GM18861 (cell line): ENCODE measurements at regions not wholly inside any gene's neighbourhood (a gene's known extent, or its start where the extent isn't known, plus 50 kb on each side); places are given as distances from the start of the nearest gene placed in this dataset.
"Not testable (repeated sequence)": the region's sequence is repeated elsewhere in the genome, so short reads cannot be mapped to it uniquely, and the experiment has no call there.

Source experiments
- ATAC-seq: cut with Tn5 transposase; IDR thresholded peaks from one replicate; pipeline ENCODE4 v1.9.1; 2021; ENCODE audit not compliant: unreplicated experiment

DNA sequence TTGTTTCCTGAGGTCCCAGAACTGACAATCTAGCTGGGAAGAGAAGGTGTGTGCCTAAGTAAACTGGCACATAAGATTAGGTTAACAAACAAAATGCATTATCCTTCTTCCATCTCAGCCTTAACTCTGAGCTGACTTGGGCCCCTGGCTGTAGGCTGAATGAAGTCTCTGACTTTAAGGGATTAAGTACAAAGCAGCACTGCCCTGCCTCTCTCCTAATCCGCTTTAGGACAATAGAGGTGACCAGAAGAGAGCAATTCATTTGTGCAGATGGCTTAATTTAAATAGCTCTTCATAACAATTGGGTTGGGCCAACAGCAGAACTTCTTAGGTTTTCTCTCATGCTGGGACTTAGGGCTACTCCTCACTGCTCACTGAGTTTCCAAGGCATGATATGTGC, 181.6 kb upstream of the SOX14 start:
- no peak for ATAC-seq

DNA sequence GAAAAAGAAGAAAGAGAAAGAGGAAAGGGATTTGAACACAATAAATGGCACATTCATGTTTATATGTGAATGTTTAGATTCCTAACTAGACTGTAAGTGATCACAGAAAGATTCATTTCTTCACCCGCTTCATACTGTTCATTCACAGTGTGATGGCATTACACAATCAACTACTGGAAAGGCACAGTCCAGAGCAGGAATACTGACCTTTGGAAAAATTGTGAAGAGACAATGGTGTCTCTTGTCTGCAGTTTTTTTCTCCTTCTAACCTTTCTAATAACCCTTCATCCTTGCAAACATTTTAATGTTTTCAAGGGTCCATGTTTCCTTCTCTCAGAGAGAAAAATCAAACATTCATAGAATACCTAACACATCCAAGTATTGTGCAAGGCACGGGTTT, 180.9 kb upstream of the SOX14 start:
- ATAC-seq: no peak

DNA sequence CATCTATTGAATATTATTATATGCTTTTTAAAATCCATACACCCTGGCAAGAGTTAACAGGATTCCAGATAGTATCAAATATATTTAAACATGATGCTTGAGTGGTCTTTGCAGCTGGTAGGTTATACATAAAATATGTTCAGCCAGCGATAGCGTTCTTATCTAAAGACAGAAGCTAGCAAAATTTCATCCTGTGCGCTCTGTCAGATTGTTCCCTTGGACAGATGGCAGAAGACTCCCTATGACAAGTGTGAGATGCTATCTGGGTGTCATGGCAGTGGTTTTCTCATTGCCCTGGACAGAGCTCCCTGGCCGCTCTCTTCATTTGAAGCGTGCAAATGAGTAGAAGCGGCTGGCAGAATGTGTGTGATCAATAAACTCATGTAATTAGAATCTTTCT, 175.2 kb upstream of the SOX14 start:
- ATAC-seq: no peak

DNA sequence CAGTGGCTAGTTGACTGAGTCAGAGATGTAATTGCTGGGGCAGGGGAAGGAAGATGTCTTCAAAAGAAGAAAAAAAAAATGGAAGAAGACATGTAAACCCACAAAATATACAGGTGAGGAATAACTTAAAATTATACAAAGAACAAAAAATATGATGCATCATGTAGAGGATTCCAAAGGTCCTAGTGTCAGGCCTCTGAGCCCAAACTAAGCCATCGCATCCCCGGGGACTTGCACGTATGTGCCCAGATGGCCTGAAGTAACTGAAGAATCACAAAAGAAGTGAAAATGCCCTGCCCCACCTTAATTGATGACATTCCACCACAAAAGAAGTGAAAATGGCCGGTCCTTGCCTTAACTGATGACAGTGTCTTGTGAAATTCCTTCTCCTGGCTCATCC, 168.7 kb upstream of the SOX14 start:
- not testable (repeated sequence) for ATAC-seq

DNA sequence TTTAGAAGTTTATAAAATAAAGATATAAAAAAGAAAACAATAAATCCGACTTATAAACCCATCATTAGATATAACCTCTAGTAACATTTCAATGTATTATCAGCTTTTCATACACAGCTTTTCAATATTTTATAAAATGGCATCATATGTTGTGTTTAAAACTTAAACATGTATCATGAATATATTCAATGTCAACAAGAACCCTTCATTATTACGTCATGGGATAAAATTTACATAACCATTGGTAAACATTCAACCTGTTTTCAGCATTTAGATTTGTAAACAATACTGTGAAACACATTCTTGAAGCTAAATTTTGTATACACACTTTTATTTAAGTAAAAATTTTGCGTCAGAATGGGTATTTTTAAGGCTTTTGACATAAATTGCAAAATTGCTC, 153.4 kb upstream of the SOX14 start:
- ATAC-seq: no peak

DNA sequence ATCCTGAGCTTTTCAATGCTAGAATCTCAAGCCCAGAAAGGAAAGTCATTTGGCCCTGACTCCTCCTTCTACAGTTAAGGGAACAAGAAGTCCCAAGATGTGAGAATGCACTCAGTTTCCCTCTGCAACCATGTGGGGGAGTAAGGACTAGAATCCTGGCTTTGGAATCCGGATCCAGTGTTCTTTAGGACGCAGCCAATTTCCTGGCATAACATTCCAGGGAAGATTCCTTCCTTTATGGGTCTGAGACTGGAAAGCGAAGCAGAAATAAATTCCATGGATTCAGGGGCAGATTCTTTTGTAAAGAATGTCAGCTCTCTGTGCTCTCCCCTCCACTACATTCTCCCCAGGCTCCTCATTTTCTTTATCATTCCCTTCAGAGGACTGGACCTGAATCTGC, 151.8 kb upstream of the SOX14 start:
- no peak for ATAC-seq

DNA sequence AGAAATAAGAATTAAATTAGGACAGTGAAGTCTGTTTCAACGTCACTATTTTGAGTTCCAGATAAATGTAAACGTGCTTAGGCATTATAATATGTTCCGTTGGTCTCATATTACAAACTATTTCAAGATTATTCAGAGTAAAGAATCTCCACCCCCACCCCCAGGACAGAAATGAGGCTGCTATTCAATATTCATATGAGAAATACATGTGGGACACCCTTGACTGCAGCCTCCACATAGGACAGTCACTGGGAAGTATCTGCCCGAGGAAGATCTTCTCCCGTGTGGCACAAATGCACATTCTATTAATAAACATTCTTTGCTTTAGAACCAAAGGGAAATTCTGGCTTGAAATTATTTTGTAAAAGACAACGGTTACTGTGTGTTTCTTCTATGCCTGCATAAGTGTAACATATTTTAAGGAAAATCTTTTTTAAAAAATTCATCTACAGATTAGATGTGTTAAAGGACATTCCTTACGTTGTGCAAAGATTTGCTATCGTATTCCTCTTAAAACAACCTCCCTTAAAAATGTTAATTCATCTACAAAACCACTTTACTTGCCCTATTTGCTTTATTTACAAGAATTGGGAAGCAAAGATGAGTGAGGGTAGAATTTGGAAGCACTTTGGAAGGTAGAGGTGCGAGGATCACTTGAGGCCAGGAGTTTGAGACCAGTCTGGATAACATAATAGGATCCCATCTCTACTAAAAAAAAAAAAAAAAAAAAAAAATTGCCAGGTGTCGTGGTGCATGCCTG, 148.3 kb upstream of the SOX14 start:
- ATAC-seq: no peak

DNA sequence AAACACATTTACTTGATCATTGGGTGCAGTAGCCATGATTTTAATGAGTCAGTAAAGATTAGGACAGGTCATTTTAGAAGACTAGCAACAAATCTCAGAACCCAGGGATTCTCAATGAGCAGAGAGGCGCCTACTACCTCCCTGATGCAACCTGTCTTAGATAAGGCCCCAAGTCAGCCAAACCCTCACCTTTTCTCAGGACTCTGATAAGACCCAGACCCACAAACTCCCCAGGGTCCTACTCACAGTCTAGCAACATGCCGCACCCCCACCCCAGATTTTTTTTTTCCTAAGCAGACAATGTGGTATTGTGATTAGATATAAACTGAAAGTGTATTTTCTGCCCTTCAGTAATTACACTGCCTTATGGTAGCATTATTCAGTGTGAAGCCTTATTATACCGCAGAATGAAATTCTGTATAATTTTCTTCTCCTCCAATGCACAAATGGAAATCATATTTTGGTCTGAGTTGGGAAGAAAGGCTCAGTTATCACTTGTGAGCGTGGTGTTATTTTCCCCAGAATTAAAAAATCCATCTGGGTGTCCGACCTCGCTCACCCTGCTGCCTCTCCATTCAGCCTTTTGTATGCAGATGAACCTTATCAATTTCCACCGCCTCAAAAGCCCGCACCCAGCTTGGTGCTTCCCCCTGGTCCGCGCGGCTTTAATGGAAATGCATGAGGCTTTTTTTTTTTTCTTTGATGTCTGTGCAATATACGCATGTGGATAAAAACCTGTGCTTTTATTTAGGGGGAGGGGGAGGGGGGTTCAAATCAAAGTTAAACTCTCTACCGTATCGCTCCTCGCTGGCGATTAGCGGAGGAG, 122.0 kb upstream of the SOX14 start:
- ATAC-seq: no peak

DNA sequence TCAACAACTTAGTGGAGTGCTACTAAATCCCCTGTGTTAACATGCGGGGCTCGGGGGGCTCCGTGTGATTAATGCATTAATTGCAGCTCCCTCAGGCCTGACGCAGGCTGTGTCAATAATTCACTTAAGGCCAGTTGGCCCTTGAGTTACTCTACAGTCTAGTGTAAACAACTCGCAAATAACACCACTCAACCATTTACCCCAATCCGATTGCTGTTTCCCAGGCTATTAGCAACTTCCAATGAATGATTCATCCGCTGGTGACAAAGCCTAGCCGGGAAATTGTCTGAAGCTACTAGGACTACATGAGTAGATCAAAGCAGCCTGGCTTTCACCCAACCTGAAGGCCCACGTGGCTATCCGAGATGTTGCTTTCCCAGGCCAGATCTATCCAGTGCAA, 121.3 kb upstream of the SOX14 start:
- no peak for ATAC-seq

DNA sequence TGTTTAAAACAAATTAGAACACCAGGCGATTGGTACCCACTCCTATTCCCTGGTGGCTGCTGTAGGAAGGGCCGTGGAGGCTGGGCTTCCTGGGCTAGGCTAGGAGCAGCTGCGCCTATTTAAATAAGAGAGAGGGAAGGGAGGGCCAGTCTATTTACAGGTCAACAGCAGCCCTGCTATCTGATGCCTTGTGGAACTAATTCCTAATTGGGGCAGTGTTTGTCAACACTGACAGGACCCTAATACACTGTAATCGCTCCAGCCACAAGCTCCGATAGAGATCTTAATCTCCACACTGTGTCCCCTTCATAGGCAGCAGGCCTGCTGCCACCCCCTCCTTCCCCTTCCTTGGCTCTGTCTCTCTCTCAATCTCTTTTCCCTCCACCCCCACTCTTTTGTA, 116.9 kb upstream of the SOX14 start:
- ATAC-seq: no peak

DNA sequence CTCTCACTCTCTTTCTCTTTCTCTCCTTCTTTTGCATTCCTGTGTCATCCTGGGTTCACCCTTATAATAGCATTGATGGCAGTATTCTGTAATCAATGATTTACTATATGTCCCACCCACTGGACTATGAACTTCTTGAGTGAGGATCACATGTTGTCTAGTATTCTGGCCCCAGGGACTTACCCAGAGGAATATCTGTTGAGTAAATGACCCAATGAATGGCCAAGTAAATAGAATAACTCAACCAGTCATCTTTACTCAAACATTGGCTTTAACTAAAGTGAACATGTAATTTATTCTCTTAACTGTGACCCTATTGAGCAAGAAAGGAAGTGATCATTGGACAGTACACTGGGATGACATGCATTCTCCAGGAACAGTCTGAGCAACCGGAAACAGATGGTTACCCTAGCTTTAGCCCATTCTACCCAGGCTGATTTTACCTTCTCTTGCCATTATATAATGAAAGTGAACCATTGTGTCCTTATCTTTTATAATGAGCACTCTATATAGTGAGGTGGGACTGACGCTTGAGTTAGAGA, 94.5 kb upstream of the SOX14 start:
- no peak for ATAC-seq

DNA sequence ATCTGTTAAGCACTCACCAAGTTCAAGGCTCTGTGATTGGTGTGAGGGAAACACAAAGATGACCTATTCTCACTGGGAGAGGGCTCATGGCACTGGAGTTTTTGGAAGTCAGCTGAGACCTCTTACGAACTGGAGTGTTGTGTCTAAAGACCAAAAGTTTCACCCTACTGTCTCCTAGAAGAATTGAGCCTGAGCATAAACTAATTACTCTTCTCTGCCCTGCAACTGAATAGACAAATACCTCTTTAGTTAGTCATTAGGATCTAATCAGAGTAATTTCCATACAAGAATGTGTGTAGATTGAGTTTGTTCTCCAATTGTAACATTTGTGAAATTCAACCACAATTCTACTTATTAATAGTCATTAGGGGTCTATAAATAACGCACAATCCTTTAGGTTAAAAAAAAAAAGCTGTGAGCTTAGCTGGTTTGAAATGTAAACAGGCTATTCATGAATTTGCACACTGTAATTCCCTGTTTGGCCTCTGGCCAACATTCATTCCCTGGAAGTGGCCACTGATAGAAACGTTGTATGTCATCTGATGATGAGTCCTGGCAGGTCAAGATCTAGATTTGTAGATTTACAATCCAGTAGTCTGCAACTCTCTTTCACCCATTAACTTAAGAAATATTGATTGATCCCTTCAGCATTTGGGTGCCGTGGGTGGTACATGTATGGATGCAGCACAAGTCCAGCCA, 76.8 kb upstream of the SOX14 start:
- ATAC-seq: no peak

DNA sequence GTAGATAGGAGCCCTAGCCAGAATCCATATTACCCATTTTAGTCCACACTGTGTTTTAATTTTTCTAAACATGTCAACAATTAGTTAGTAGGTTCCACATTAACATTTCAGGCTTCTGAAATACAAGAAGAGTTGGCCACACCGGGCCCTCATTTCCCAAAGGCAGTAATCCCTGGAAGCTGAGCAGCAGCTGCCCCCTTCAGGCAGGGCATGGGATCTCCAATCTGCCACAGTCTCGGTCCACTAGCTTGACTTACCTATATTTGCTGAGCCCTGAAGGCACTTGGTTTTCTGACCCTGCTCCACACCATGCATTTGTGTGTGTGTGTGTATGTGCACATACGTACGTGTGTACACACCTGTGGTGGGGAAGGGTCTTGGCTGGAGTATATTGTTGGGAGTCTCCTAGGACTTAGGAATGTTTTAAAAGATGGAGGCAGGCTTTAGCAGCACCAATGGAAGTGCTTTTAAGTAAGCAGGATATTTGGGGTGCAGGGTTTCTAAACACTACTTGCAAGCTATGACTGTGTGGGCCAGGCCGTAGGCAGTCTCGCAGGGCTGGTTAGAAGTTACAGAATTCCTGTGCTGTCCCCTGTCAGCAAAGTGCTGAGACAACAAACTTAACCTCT, 71.2 kb upstream of the SOX14 start:
- ATAC-seq: no peak

DNA sequence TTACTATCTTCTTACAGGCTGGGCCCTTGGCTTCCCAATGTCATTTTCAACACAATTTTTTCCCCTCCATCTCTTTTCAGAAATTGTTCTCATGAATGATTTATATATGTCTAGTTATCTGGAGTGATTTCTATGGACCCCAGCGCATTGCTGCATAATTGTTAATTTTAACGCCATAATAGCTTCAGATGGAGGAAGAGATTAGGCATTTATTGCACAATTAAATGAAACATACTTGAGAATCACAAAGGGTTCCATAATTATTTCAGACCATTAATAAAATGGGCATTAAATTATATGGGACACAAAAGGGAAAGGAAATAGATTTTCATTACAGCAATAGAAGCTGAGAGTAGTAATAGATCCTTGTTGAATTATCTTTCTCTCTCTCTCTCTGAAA, 70.3 kb upstream of the SOX14 start:
- ATAC-seq: no peak

DNA sequence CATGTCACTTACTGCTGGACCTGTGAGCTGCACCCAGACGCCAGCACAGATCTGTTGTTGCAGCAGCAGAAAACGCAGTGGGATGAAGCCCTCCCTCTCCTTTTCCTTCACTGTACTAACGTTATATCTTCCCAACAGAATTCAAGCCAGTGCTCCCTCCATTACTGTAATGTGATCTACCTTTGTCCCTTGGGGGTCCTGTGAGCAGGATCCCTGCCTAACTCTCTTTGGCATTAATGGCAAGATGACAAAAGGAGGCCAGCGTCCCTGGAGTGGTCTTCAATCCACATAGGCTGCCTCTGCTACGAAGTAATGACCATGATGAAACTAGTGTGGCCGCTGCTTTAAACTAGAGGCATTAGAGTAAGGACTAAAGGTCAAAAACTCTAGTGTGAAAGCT, 69.3 kb upstream of the SOX14 start:
- no peak for ATAC-seq

DNA sequence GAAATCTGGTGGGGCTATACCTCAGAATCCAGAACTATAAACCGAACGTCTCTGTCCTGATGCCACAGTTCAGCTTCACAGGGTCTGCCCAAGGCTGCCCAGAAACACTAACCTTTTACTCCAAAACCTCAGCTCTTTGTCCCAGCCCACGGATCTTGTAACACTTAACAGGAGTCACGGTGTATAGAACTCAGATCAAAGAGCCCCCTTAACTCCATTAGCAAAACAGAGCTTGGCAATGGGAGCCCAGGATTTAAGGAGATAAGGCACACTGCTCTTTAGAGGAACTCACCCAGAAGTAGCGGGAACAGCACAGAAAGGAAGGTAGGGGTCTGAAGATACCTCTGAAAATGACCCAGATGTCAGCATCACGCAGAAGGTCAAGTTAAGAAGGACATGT, 68.8 kb upstream of the SOX14 start:
- ATAC-seq: no peak

DNA sequence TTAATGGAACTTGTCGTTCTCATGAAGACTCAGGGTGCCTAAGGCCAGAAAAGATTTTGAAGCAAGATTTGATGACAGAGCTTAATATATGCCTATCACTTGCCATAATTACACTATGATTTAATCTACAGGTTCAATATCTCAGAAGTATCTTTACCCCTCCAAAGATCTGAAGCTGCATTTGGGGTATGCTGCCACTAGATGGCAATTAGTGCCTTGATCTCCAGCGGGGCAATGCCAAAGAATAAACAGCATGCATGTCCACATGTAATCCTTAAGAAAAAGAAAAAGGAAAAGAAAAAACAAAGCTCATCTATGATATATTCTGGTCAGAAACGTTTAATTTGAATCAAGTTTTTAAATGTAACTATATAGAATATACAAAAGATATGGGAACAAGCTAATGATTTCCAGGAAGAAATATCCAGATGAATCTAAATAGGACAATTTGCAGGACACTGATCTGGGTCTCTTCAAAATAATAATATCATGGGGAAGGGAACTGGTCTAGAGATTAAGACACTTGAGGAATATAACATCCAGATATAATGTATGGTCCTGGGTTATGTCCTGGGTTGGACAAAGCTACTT, 55.0 kb upstream of the SOX14 start:
- ATAC-seq: no peak

DNA sequence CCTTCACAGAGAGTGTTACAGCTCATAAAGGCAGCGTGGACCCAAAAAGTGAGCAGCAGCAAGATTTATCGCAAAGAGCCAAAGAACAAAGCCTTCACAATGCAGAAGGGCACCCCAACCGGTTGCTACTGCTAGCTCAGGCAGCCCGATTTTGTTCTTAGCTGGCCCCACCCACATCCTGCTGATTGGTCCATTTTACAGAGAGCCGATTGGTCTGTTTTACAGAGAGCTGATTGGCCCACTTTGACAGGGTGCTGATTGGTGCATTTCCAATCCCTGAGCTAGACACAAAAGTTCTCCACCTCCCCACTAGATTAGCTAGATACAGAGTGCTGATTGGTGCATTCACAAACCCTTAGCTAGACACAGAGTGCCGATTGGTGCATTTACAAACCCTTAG, 50.1 kb upstream of the SOX14 start:
- ATAC-seq: not testable (repeated sequence)
